Spleen (tissue), 11 donors: ENCODE measurements at regions not wholly inside any gene's neighbourhood (a gene's known extent, or its start where the extent isn't known, plus 50 kb on each side); places are given as distances from the start of the nearest gene placed in this dataset.

Experiments used
- DNase-seq: peaks from one replicate; pipeline ENCODE4 v3.0.0-alpha.2; 2020
- H3K27ac ChIP-seq, 8 donors: fragments of 200-600 bp; sonication (generic) in 7 of 8; 1 replicate in 4 of 8; 2 replicates in 4 of 8; pipeline versions ENCODE4 v1.5.0 to v1.8.0; 2016 to 2021; ENCODE audit warnings: inconsistent platforms in 4 of 8, mild to moderate bottlenecking in 4 of 8, moderate library complexity in 1 of 8
- H3K27me3 ChIP-seq, 7 donors: fragments of 200-600 bp; sonication (generic) in 6 of 7; replicated peaks in 1 of 7; 1 replicate in 4 of 7; 2 replicates in 3 of 7; pipeline versions ENCODE4 v1.5.0 to v1.8.0; 2016 to 2021; ENCODE audit warnings: inconsistent platforms in 3 of 7, mild to moderate bottlenecking in 1 of 7
- H3K36me3 ChIP-seq, 6 donors: fragments of 200-600 bp; sonication (generic) in 5 of 6; 1 replicate in 4 of 6; 2 replicates in 2 of 6; pipeline versions ENCODE4 v1.5.0 to v1.8.0; 2016 to 2021; ENCODE audit warnings: inconsistent platforms in 2 of 6
- H3K4me1 ChIP-seq, 6 donors: fragments of 200-600 bp; sonication (generic) in 5 of 6; 1 replicate in 3 of 6; 2 replicates in 3 of 6; pipeline versions ENCODE4 v1.5.0 to v1.8.0; 2016 to 2021; ENCODE audit warnings: inconsistent platforms in 3 of 6
- H3K4me3 ChIP-seq, 8 donors: fragments of 200-600 bp; sonication (generic) in 7 of 8; 1 replicate in 4 of 8; 2 replicates in 4 of 8; pipeline versions ENCODE4 v1.5.0 to v1.8.0; 2016 to 2021; ENCODE audit warnings: inconsistent platforms in 4 of 8, mild to moderate bottlenecking in 4 of 8, moderate library complexity in 2 of 8
- H3K9me3 ChIP-seq, 8 donors: fragments of 200-600 bp; sonication (generic) in 7 of 8; 1 replicate in 4 of 8; 2 replicates in 4 of 8; pipeline versions ENCODE4 v1.5.0 to v1.8.0; 2016 to 2021; ENCODE audit warnings: inconsistent platforms in 4 of 8
- CTCF ChIP-seq, 11 experiments: fragments of 200-600 bp in 7 of 11; fragments of 450-650 bp in 4 of 11; sonication (generic) in 4 of 11; IDR thresholded peaks in 8 of 11; conservative IDR thresholded peaks in 3 of 11; 1 replicate in 7 of 11; 2 replicates in 4 of 11; pipeline versions ENCODE4 v1.4.0 to v1.8.0; 2016 to 2021; ENCODE audit warnings: antibody characterized with exemption in 11 of 11, inconsistent platforms in 4 of 11, mild to moderate bottlenecking in 1 of 11
- POLR2A ChIP-seq, 3 donors: fragments of 450-650 bp; IDR thresholded peaks; one replicate each; pipeline ENCODE4 v1.5.1; 2017; ENCODE audit warnings: antibody characterized with exemption in 3 of 3, mild to moderate bottlenecking in 1 of 3
- POLR2AphosphoS5 ChIP-seq, 3 donors: sonication (generic); formaldehyde crosslinking; IDR thresholded peaks; one replicate each; pipeline ENCODE4 v1.5.1; 2017; ENCODE audit warnings: antibody characterized with exemption in 3 of 3
- WGBS, 5 donors: extraction: QIAGEN DNeasy Blood & Tissue Kit in 3 of 5; methylation state at CpG; one replicate each; pipeline versions ENCODE4 v1.1.5 to v1.1.7; 2013 to 2018; 5-methylcytosine and 5-hydroxymethylcytosine counted together
- intact Hi-C: fragments of 100-400 bp; cut with DNase I; formaldehyde crosslinking; loops from one replicate; pipeline ENCODE4 v1.15.0; 2023; ENCODE audit warnings: low total_unique reads
- donor health status: healthy with polysubstance abuse.
- donor health status: DM: no; HTN: no; CAD: no; lungs with moderate emphysema.
- donor health status: DM: no; HTN: no; CAD: no.
- donor health status: Bipolar disorder and iron deficiency.
- donor health status: healthy.
- donor health status: DM: no; HTN: no; CAD: no.
- donor health status: DM: yes; HTN: yes; CAD: no.

DNA sequence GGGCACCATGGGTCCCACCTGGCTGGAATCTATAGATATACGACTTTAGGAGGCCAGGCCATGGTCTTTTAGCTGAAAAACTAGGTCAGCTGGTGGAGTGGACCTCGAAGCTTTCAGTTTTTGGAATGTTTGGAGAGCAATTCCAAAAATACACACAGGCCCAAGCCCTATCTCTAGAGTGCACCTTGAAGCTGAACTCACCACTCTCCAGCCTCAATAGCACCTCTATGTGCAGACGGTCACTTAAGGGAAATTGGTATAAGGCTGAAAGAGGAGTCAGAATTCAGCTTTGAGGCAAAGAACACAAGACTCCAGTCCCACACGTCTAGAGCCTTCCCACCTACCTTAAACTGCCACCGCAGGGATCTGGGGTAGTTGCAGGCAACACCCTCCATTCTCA is 56.4 kb upstream of the KATNAL1 start:
- H3K4me3 ChIP-seq, result no peak overlapping the region
- H3K27ac ChIP-seq, result peak overlapping the region in 1 of 8 donors; percentile 31
- DNase-seq, result no peak
- peaks cover 3 to 46% (median 19%) of the 10 kb centered on the region in 6 donors for H3K4me1 ChIP-seq
- H3K36me3 ChIP-seq, result peaks cover 0 to 57% (median 2%) of the 10 kb centered on the region in 6 donors
- H3K9me3 ChIP-seq, result no peaks in the 10 kb centered on the region
- 91 to 96% (median 95%) methylated on average over 5 of the region's 5 CpGs for WGBS, 5 donors
- no peaks in the 10 kb centered on the region for H3K27me3 ChIP-seq
- TF ChIP-seq POLR2AphosphoS5 (IDR thresholded peaks at IDR 0.05), result no peak
- no peak for TF ChIP-seq POLR2A (IDR thresholded peaks at IDR 0.05)
- no peak for TF ChIP-seq CTCF (IDR thresholded peaks at IDR 0.05 in 8 of 11, conservative IDR thresholded peaks at IDR 0.05 in 3 of 11)
- intact Hi-C loops, result no loop called here

DNA sequence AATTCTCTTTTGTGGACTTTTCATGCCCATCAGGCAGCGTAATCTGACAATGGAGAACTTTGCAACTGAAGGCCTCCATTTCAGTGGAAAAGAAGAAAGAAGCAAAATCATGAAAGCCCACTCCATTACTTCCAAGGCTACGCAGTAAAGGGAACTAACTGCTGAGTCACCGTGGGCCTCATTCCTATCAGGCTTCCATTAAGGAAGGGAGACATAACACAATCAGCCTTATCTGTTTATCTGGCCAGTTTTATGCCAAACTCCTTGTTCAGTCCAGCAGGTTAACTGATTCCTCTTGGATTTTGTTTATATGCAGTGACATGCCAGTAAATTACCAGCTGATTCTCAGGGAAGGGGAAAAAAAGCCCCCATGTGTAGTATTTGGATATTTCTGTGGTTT is 56.8 kb upstream of the KATNAL1 start:
- H3K27ac ChIP-seq, result peak overlapping the region in 3 of 8 donors; percentile 31 to 49 (median 32)
- TF ChIP-seq CTCF (IDR thresholded peaks at IDR 0.05 in 8 of 11, conservative IDR thresholded peaks at IDR 0.05 in 3 of 11) (no peak), POLR2A (IDR thresholded peaks at IDR 0.05) (no peak), POLR2AphosphoS5 (IDR thresholded peaks at IDR 0.05) (no peak)

GRCh38 chr13:30364876-30365275 is 57.4 kb upstream of the UBE2L5 start:
- no peak for DNase-seq
- no peak for TF ChIP-seq POLR2A (IDR thresholded peaks at IDR 0.05)
- peak in 1 of 3 donors; percentile 15 for TF ChIP-seq POLR2AphosphoS5 (IDR thresholded peaks at IDR 0.05)
- Histone ChIP-seq H3K27ac (peak overlapping the region in 6 of 8 donors; percentile 25 to 49 (median 30)), H3K27me3 (no peaks in the 10 kb centered on the region), H3K4me3 (no peak overlapping the region), H3K4me1 (peaks cover 3 to 57% (median 22%) of the 10 kb centered on the region in 6 donors), H3K36me3 (peaks cover 0 to 55% (median 2%) of the 10 kb centered on the region in 6 donors), H3K9me3 (no peaks in the 10 kb centered on the region)
- intact Hi-C loops, result no loop called here
- 38 to 67% (median 53%) methylated on average over 7 of the region's 7 CpGs for WGBS, 5 donors

More for the DNA sequence above, 56.8 kb upstream of the KATNAL1 start:
- Histone ChIP-seq H3K9me3 (no peaks in the 10 kb centered on the region), H3K4me3 (no peak overlapping the region), H3K4me1 (peaks cover 3 to 50% (median 19%) of the 10 kb centered on the region in 6 donors), H3K36me3 (peaks cover 0 to 60% (median 2%) of the 10 kb centered on the region in 6 donors), H3K27me3 (no peaks in the 10 kb centered on the region)
- intact Hi-C loops, result no loop called here
- WGBS, 5 donors, result 64 to 80% (median 73%) methylated on average over 3 of the region's 3 CpGs
- no peak for DNase-seq

DNA sequence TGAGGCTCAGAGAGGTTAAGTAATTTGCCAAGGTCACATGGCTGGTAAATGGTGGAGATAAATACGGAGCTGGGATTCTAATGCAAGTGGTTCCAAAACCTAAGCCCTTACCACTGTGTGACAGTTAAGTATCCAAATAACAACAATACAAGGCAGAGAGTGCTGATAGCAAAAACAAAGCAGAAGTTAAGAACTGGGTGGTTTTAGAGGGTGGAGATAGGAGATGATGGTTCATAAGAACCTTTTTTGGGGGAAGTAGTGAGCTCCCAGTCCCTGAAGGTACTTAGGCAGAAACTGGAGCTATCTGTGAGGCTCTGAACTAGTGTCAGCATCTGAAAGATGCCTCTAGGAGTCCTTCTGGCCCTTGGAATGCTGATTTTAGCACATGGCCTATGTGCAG is 56.2 kb upstream of the UBE2L5 start:
- H3K9me3 ChIP-seq, result no peaks in the 10 kb centered on the region
- H3K4me3 ChIP-seq, result no peak overlapping the region
- TF ChIP-seq POLR2A (IDR thresholded peaks at IDR 0.05), result no peak
- H3K27ac ChIP-seq, result no peak overlapping the region
- intact Hi-C loops, result no loop called here
- no peaks in the 10 kb centered on the region for H3K27me3 ChIP-seq
- WGBS, 5 donors, result 47 to 83% (median 70%) methylated on average over 1 of the region's 1 CpG
- H3K36me3 ChIP-seq, result peaks cover 0 to 51% (median 2%) of the 10 kb centered on the region in 6 donors
- DNase-seq, result no peak
- peaks cover 12 to 69% (median 33%) of the 10 kb centered on the region in 6 donors for H3K4me1 ChIP-seq

DNA sequence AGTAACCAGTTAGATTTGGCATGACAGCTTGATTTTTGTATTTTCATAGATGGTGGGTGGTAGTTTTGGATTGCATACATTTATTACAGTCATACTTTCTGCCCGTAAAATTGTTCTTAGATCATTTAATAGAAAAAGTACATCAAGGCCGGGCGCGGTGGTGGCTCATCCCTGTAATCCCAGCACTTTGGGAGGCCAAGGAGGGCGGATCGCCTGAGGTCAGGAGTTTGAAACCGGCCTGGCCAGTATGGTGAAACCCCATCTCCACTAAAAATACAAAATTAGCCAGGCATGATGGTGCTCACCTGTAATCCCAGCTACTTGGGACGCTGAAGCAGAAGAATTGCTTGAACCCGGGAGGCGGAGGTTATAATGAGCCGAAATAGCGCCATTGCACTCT is 55.0 kb upstream of the UBE2L5 start:
- intact Hi-C loops, result no loop called here
- Histone ChIP-seq H3K9me3 (no peaks in the 10 kb centered on the region), H3K4me1 (peaks cover 13 to 76% (median 43%) of the 10 kb centered on the region in 6 donors)

More for the DNA sequence above, 55.0 kb upstream of the UBE2L5 start:
- TF ChIP-seq POLR2A (IDR thresholded peaks at IDR 0.05) (no peak), POLR2AphosphoS5 (IDR thresholded peaks at IDR 0.05) (no peak), CTCF (IDR thresholded peaks at IDR 0.05 in 8 of 11, conservative IDR thresholded peaks at IDR 0.05 in 3 of 11) (no peak)
- WGBS, 5 donors, result 93 to 98% (median 94%) methylated on average over 12 of the region's 12 CpGs
- no peak overlapping the region for H3K27ac ChIP-seq
- no peaks in the 10 kb centered on the region for H3K27me3 ChIP-seq
- H3K4me3 ChIP-seq, result no peak overlapping the region
- DNase-seq, result no peak
- H3K36me3 ChIP-seq, result peaks cover 0 to 49% (median 2%) of the 10 kb centered on the region in 6 donors
